ENCODE measurements at regions not wholly inside any gene's neighbourhood (a gene's known extent, or its start where the extent isn't known, plus 50 kb on each side); places are given as distances from the start of the nearest gene placed in this dataset.
"Not testable (repeated sequence)": the region's sequence is repeated elsewhere in the genome, so short reads cannot be mapped to it uniquely, and the experiment has no call there.

DNA sequence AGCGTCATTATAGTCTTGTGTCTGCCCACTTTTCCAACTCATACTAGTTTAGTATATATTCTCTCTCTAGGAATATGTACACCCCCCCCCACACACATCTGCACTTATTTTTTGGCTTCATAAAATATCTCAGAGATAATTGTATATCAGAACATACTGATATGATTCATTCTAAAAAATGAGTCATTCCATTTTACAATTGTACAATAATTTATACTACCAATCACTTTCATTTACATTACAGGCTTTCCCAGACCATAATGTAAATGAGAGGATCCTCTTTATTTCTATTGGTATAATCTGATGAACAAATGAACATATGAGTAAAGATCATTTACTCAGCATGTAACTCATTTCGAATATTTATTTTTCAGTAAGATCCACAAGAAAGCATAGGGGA is 1842.9 kb upstream of the C9orf72 start:
- Histone ChIP-seq H3K9me3 (no peaks in the 10 kb centered on the region), H3K27ac (no peak overlapping the region), H3K36me3 (no peaks in the 10 kb centered on the region), H3K27me3 (no peaks in the 10 kb centered on the region), H3K4me1 (no peaks in the 10 kb centered on the region), H3K4me3 (no peak overlapping the region)
- no peak for ATAC-seq
- intact Hi-C loops (cut with DNase I): no loop called here
- no peak for DNase-seq
- TF ChIP-seq, protein P1, sequence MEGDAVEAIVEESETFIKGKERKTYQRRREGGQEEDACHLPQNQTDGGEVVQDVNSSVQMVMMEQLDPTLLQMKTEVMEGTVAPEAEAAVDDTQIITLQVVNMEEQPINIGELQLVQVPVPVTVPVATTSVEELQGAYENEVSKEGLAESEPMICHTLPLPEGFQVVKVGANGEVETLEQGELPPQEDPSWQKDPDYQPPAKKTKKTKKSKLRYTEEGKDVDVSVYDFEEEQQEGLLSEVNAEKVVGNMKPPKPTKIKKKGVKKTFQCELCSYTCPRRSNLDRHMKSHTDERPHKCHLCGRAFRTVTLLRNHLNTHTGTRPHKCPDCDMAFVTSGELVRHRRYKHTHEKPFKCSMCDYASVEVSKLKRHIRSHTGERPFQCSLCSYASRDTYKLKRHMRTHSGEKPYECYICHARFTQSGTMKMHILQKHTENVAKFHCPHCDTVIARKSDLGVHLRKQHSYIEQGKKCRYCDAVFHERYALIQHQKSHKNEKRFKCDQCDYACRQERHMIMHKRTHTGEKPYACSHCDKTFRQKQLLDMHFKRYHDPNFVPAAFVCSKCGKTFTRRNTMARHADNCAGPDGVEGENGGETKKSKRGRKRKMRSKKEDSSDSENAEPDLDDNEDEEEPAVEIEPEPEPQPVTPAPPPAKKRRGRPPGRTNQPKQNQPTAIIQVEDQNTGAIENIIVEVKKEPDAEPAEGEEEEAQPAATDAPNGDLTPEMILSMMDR (IDR thresholded peaks at IDR 0.05): no peak

DNA sequence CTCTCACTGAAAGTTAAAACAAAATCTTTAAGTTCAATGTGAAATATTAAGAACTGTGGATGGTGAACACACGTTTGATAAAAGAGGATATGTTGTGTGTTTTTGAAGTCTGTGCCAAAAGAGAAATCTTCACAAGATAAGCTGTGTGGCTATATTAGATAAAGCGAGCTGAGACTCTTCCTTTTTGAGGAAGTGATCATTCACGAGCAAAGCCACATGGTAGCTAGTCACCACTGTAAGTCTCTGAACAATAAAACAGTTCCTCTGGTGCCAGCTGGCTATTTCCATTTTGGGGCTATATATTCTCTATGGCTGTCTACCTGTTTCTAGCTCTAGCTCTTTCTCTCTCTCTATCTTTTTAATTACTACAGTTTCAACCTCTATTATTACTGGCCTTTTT is 1849.2 kb upstream of the C9orf72 start:
- Histone ChIP-seq H3K27me3 (no peaks in the 10 kb centered on the region), H3K36me3 (no peaks in the 10 kb centered on the region), H3K27ac (no peak overlapping the region), H3K4me1 (no peaks in the 10 kb centered on the region), H3K9me3 (no peaks in the 10 kb centered on the region), H3K4me3 (no peak overlapping the region)
- TF ChIP-seq, protein P1 (IDR thresholded peaks at IDR 0.05): no peak
- intact Hi-C loops (cut with DNase I): no loop called here
- DNase-seq (no peak), ATAC-seq (no peak)

DNA sequence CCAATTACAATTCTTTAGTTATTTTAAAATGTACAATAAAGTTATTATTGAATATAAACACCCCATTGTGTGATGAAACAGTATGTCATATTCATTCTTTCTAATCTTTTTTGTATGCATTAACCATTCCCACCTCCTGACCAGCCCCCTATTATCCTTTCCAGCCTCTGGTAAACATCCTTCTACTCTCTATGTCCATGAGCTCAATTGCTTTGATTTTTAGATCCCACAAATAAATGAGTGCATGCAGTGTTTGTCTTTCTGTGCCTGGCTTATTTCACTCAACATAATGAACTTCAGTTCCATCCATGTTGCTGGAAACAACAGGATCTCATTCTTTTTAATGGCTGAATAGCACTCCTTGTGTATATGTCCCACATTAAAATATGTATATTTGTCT is 1858.9 kb upstream of the C9orf72 start:
- intact Hi-C loops (cut with DNase I): no loop called here
- TF ChIP-seq, protein P1 (IDR thresholded peaks at IDR 0.05): no peak
- ATAC-seq (no peak), DNase-seq (no peak)
- Histone ChIP-seq H3K4me1 (no peaks in the 10 kb centered on the region), H3K27me3 (no peaks in the 10 kb centered on the region), H3K9me3 (no peaks in the 10 kb centered on the region), H3K4me3 (no peak overlapping the region), H3K27ac (no peak overlapping the region), H3K36me3 (no peaks in the 10 kb centered on the region)

DNA sequence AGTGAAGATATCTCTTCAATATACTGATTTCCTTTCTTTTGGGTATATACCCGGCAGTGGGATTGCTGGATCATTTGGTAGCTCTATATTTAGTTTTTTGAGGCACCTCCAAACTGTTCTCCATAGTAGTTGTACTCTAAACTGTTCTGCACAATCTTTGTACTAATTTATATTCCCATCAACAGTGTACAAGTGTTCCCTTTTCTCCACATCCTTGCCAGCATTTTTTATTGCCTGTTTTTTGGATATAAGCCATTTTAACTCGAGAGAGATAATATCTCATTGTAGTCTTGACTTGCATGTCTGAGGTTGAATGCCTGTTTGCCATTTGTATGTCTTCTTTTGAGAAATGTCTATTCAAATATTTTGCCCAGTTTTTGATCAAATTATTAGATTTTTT is 1859.4 kb upstream of the C9orf72 start:
- ATAC-seq; H3K27ac ChIP-seq; H3K4me1 ChIP-seq; H3K4me3 ChIP-seq; H3K9me3 ChIP-seq; H3K27me3 ChIP-seq; H3K36me3 ChIP-seq; intact Hi-C loops (cut with DNase I); DNase-seq: not testable (repeated sequence)

DNA sequence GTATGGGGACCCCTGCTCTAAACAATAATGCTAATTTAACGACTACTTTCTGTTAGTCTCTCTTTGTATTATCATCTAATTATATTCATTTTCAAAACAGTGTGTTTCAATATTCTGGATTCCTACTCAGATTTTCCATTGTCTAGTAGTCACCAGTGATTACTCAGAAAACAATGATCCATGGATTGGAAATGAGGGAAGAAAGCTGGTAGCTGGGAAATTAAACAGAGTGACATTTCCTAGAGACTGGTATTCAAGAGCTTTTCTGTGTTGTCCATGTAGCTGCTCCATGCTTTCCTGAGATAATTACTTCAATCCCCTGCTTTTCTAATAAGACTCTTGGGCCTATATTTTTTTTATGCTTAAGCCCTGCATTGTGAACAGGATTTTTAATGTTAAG is 1862.1 kb upstream of the C9orf72 start:
- intact Hi-C loops (cut with DNase I): no loop called here
- Histone ChIP-seq H3K36me3 (no peaks in the 10 kb centered on the region), H3K27me3 (no peaks in the 10 kb centered on the region), H3K27ac (no peak overlapping the region), H3K4me3 (no peak overlapping the region), H3K9me3 (no peaks in the 10 kb centered on the region), H3K4me1 (no peaks in the 10 kb centered on the region)
- TF ChIP-seq, protein P1 (IDR thresholded peaks at IDR 0.05): no peak
- DNase-seq (no peak), ATAC-seq (no peak)

DNA sequence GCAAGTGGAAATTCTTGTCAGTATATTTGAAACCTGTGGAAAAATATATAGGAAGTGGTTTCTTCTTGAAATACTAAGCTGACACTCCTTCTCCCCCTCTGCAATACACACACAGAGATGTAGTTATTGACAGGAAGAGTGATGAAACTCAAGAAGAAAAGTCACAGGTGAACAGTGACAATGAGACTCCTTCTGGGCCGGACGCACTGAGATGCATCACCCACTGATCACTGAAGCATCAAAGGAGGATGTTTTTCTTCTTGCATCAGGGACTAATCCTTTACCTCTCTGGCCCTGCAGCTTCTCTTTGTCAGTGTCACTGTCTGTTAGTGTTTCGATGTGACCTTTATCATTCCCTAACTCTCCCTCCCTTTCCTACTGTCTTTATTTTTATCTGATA is 1864.2 kb upstream of the C9orf72 start:
- H3K9me3 ChIP-seq: no peaks in the 10 kb centered on the region
- H3K36me3 ChIP-seq: no peaks in the 10 kb centered on the region
- DNase-seq (no peak), ATAC-seq (no peak)
- no peak overlapping the region for H3K4me3 ChIP-seq
- intact Hi-C loops (cut with DNase I): no loop called here
- no peaks in the 10 kb centered on the region for H3K27me3 ChIP-seq
- H3K4me1 ChIP-seq: no peaks in the 10 kb centered on the region
- TF ChIP-seq, protein P1 (IDR thresholded peaks at IDR 0.05): no peak
- no peak overlapping the region for H3K27ac ChIP-seq
